ENCODE measurements at regions not wholly inside any gene's neighbourhood (a gene's known extent, or its start where the extent isn't known, plus 50 kb on each side); places are given as distances from the start of the nearest gene placed in this dataset.
"Not testable (repeated sequence)": the region's sequence is repeated elsewhere in the genome, so short reads cannot be mapped to it uniquely, and the experiment has no call there.

GRCh38 chr17:30609682-30610081, 132.5 kb downstream of the GOSR1 start:
- TF ChIP-seq FOSL1 (IDR thresholded peaks at IDR 0.05; ENCODE audit: low read depth); EZH2 (IDR thresholded peaks at IDR 0.05); CEBPB (IDR thresholded peaks at IDR 0.05; ENCODE audit: low read depth); CTCF (IDR thresholded peaks at IDR 0.05 in 2 of 3, conservative IDR thresholded peaks at IDR 0.05 in 1 of 3; ENCODE audit: borderline replicate concordance in 1 of 3, insufficient read depth in 1 of 3, low read depth in 2 of 3, low read length in 2 of 3): not testable (repeated sequence)

All from HCT116 (cell line).